NCI-H2171 (cell line): ENCODE measurements at regions not wholly inside any gene's neighbourhood (a gene's known extent, or its start where the extent isn't known, plus 50 kb on each side); places are given as distances from the start of the nearest gene placed in this dataset.
"Not testable (repeated sequence)": the region's sequence is repeated elsewhere in the genome, so short reads cannot be mapped to it uniquely, and the experiment has no call there.

ENCODE experiments used
- DNase-seq: peaks from one replicate; lab custom pipeline; 2025; lab: John Stamatoyannopoulos, UW

DNA sequence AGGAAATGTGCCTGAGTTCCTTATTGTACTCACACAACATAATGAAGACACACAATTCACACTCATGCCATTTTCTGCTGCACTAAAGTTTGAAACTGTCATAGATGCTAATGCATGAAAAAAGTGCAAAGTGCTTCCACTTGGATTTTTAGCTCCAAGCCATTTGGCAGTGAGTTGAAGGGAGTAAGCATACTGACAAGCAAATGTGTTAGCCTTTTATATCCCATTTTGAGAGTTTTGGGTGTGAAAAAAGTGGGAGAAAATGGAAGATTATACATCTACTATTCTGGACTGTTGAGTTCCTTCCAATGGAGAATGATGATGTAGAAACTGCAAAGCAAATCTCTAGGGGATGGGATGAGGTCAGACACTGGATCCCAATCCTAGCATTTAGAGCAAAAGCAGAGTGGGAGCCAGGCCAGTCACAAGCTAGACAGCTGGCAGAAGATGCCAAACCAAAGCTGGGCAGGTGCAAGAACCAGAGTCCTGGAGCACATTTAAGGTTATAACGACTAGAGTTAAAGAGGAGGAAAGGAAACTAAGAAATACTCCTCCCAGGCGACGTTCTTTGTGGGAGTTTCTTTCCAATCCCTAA, 216.8 kb downstream of the FBXO8 start:
- DNase-seq, result no peak

DNA sequence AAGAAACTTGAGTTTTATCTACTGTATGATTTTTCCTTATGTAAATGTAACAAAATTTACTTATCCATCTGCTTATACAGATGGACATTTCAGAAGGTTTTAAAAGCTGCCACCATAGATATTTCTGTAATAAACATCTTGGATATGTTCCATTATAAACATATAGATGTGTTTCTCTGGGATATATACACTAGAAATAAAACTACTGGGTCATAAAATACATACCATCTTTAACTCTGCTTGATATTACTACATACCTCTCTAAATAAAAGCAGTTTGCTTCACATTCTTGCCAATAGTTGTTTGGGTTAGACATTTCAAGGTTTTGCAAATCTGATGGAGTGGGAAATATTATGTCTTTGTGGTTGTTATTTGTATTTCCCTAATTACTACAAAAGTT, 220.6 kb downstream of the FBXO8 start:
- DNase-seq, result no peak

DNA sequence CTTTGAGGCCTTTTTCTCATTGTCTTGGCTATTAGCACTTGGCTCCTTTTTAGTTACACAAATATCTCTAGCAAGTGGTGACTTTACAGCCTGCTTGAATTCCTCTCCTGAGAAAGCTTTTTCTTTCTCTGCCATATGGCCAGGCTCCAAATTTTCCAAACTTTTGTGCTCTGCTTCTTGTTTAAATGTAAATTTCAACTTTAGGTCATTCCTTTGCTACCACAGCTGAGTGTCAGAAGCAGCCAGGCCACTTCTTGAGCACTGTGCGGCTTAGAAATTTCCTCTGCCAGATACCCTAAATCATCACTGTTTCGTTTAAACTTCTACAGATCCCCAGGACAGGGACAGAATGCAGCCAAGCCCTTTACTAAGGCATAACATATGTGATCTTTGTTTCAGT, 222.4 kb downstream of the FBXO8 start:
- DNase-seq, result no peak

GRCh38 chr4:174058846-174059245, 224.6 kb downstream of the FBXO8 start:
- no peak for DNase-seq

DNA sequence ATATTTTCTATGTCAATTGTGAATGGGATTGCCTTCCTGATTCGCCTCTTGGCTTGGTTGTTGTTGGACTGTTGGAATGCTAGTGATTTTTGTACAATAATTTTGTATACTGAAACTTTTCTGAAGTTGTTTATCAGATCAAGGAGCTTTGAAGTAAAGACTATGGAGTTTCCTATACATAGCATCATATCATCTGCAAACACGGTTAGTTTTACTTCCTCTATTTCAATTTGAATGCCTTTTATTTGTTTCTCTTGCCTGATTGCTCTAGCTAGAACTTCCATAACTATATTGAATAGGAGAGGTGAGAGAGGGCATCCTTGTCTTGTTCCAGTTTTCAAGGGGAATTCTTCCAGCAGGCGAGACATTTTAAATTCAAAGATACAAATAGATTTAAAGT, 226.5 kb downstream of the FBXO8 start:
- no peak for DNase-seq

- DNase-seq, result no peak
Measured at GRCh38 chr4:174055344-174055743, 228.1 kb downstream of the FBXO8 start.

DNA sequence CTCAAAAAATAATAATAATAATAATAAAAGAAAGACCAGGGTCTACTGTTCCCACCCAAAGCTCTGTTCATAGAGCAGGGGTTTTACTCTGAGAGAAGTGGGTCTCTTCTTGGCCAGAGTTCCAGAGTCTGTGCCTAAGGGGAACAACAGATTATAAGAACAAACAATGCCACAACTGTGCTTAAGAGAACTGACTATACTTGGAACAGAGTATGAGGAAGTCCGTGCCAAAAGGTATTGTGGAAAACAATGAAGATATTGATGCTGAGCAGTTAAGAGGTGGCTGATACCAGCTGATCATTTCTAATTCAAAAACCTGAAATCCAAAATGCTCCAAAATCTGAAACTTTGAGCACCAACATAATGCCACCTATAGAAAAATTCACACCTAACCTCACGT, 229.6 kb downstream of the FBXO8 start:
- DNase-seq, result no peak

GRCh38 chr4:174047363-174047762, 236.1 kb downstream of the FBXO8 start:
- no peak for DNase-seq

GRCh38 chr4:174045829-174046228, 237.6 kb downstream of the FBXO8 start:
- not testable (repeated sequence) for DNase-seq

DNA sequence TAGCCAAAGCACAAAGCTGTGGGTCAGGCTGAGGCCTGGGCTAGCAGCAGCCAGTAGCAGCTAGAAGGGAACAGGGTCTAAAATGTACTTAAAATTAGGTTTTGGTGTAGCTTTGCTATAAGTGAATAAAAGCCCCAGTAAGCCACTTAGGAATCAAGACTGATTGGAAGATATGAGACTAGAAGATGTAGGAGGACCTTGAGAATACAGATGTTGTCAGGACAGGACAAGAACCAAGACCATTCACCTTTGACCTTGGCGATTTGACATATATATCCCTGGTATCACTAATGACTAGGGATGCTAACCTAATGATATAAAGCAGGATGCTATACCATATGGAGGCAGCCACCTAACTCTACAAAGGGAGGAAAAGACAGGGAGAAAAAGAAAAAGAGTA, 238.1 kb downstream of the FBXO8 start:
- DNase-seq, result no peak

DNA sequence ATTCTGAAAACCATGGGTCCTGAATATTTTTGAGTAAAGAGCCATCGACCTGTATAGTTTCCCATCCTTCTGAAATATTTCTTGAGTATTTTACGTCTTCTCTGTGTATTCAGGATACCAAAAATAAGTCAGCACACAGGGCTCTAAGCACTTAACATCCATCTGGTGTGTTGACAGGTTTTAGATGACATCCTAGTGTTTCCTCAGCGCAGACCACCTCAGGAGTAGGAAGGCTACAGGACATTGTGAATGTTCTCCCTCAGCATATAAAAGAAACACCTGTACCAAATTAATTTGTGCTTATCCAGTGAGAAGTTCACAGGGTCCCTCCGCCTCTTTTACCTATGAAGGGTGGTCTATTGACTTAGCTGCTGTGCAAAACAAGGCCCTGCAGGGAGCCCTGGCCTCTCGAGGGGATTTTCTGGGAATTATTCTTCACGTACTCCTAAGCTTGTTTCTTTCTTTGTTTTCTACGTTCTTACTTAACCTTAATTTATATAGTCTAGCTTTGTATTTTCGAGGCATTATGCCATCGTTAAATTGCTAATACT, 241.8 kb downstream of the FBXO8 start:
- no peak for DNase-seq

GRCh38 chr4:174040287-174040686, 243.2 kb downstream of the FBXO8 start:
- no peak for DNase-seq

GRCh38 chr4:174038481-174038880, 245.0 kb downstream of the FBXO8 start:
- DNase-seq, result no peak

GRCh38 chr4:174037631-174038030, 245.8 kb downstream of the FBXO8 start:
- no peak for DNase-seq

DNA sequence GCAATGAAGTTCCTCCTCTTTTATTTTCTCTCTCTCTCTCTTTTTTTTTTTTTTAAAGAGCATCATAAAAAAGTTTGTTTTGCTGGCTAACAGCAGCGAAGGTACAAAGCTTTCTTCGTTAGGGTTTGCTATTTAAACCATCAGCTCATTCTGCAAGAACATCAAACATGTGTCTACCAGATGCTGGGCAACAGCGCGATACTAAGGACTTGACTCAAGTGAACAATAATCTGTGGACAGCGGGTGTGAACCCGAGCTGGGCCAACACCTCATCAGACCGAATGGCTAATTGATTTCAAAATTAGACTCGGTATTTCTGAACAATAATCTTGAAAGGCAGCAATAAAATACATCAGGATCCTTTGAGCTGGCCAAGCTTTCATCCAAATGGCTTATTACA, 246.4 kb downstream of the FBXO8 start:
- no peak for DNase-seq

- no peak for DNase-seq
Measured at GRCh38 chr4:174036576-174036975, 246.9 kb downstream of the FBXO8 start.

DNA sequence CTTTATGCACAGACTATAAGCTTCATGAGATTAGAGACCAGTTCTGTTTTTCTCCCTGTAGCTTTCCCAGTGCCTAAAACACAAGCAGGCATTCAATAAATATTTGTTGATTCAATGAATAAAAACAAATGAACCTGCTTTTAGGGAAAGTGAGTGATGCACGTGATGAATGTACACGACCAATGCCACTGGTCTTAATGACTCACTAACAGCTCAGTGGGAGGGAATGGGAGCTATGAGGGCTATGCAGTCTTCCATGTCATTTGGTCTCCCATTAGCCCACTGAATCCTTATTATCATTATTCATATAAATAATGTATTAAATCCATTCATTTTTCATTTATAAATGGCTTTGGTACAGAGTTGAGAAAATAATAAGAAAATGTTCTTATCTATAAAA, 247.4 kb downstream of the FBXO8 start:
- no peak for DNase-seq

- DNase-seq, result no peak
Measured at GRCh38 chr4:174023641-174024040, 259.8 kb downstream of the FBXO8 start.

DNA sequence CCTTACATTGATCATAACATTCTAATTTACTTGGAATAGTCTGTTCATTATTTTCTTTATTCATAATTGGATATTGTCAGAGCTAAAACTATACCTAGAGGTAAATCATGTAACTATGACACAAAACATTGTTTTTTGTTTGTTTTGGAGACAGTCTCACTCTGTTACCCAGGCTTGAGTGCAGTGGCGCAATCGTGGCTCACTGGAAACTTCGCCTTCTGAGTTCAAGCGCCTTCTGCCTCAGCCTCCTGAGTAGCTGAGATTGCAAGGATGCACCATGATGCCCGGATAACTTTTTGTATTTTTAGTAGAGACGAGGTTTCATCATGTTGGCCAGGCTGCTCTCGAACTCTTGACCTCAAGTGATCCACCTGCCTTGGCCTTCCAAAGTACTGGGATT, 265.2 kb downstream of the FBXO8 start:
- DNase-seq, result no peak

- DNase-seq, result no peak
Measured at GRCh38 chr4:174016251-174016650, 267.2 kb downstream of the FBXO8 start.

- DNase-seq, result no peak
Measured at GRCh38 chr4:174012886-174013259, 270.6 kb downstream of the FBXO8 start.

- no peak for DNase-seq
Measured at GRCh38 chr4:174012135-174012885, 271.2 kb downstream of the FBXO8 start.

DNA sequence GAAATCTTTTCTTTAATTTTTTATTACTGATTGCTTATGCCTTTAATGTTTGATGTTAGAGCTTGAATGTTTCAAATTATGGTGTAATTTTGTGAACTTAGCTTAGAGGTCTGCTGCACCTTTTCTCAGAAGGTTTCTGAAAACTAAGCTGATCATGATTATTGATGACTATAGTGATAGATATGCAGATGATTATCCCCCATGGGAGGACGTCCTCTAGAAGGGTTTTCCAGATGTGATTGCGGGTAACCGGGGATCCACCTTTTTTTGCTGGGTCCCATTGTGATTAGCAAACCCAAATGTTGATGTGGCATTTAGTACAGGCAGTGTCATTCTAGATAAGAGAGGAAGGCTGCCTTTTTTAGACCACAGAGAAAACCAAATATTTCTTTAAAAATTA, 272.9 kb downstream of the FBXO8 start:
- no peak for DNase-seq
